ENCODE measurements at regions not wholly inside any gene's neighbourhood (a gene's known extent, or its start where the extent isn't known, plus 50 kb on each side); places are given as distances from the start of the nearest gene placed in this dataset.

DNA sequence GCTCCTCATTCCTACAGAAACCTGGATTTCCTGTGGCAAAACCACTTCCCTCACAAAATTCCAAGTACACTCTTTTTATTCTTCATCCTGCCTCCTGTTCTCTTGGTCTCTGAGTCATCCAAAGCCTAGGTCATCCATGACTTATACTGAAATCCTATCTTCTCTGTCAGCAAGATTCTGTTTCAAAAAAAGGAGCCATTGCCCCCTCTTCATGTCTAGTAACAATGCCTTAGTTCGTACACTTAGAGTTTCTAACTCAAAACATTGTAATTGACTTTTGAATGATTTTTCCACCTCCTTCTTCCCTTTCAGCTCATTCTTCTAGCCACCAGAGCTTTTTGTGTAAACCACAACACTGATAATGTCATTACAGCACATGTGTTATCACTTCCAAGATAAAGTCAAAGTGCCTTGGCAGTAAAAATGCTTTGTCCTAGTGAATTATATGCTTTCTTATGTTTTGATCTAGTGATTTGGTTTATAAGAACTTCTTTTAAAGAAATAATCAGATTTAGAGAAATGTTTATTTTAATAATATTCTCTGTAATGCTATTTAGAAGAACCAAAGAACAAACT, 256.5 kb upstream of the NECTIN3 start:
- Histone ChIP-seq H3K27ac (ENCODE audit: low read depth, low read length) (no peak overlapping the region), H3K27me3 (ENCODE audit: control insufficient read depth, insufficient read depth, low read length) (no peaks in the 10 kb centered on the region), H3K9ac (ENCODE audit: low read length) (no peak overlapping the region), H3K9me3 (ENCODE audit: control insufficient read depth, insufficient read depth, low read depth, low read length) (no peaks in the 10 kb centered on the region), H3K4me1 (ENCODE audit: control insufficient read depth, insufficient read depth, low read length) (no peaks in the 10 kb centered on the region; the same call in 1 of the 2 replicates), H3K4me3 (ENCODE audit: low read depth, low read length) (no peak overlapping the region), H3K36me3 (ENCODE audit: control insufficient read depth, insufficient read depth, low read length) (no peaks in the 10 kb centered on the region)

DNA sequence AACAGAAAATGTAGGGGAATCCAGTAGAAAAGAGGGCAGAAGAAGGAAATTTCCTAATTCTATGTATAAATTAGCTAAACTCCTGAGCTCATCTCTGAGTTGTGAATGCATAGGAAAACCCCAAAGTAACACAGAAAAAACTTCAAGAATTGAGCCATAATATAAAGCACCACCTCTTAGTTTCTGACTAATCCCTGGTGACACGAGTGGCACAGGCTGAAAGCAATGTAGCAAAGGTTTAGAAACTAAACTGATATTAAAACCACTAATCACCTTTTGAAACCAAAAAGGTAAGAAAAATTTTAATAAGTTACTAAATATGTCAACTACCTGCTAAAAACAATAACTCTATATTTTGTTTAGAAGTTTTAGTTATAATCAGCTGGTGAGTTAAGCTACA, 255.6 kb upstream of the NECTIN3 start:
- H3K27ac ChIP-seq (ENCODE audit: low read depth, low read length) = no peak overlapping the region
- H3K9ac ChIP-seq (ENCODE audit: low read length) = no peak overlapping the region

DNA sequence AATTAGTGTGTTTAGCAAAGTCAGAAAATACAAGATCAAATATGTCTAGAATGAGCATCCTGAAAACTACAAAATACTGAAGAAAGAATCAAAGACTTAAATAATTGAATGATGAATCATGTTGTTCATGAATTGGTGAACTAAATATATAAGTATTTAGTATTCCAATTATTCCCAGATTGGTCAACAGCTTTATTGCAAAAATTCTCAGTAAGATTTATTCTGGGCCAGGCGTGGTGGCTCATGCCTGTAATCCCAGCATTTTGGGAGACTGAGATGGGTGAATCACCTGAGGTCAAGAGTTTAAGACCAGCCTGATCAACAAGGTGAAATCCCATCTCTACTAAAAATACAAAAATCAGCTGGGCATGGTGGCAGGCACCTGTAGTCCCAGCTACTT, 250.0 kb upstream of the NECTIN3 start:
- H3K27ac ChIP-seq (ENCODE audit: low read depth, low read length) = no peak overlapping the region
- H3K9me3 ChIP-seq (ENCODE audit: control insufficient read depth, insufficient read depth, low read depth, low read length) = no peaks in the 10 kb centered on the region
- no peak overlapping the region for H3K9ac ChIP-seq (ENCODE audit: low read length)
- H3K4me1 ChIP-seq (ENCODE audit: control insufficient read depth, insufficient read depth, low read length) = no peaks in the 10 kb centered on the region
- no peaks in the 10 kb centered on the region for H3K36me3 ChIP-seq (ENCODE audit: control insufficient read depth, insufficient read depth, low read length)
- H3K4me3 ChIP-seq (ENCODE audit: low read depth, low read length) = no peak overlapping the region
- no peaks in the 10 kb centered on the region for H3K27me3 ChIP-seq (ENCODE audit: control insufficient read depth, insufficient read depth, low read length)

More for the DNA sequence above, 255.6 kb upstream of the NECTIN3 start:
- Histone ChIP-seq H3K4me3 (ENCODE audit: low read depth, low read length) (no peak overlapping the region), H3K36me3 (ENCODE audit: control insufficient read depth, insufficient read depth, low read length) (no peaks in the 10 kb centered on the region), H3K27me3 (ENCODE audit: control insufficient read depth, insufficient read depth, low read length) (no peaks in the 10 kb centered on the region), H3K9me3 (ENCODE audit: control insufficient read depth, insufficient read depth, low read depth, low read length) (no peaks in the 10 kb centered on the region), H3K4me1 (ENCODE audit: control insufficient read depth, insufficient read depth, low read length) (no peaks in the 10 kb centered on the region; the same call in 1 of the 2 replicates)

DNA sequence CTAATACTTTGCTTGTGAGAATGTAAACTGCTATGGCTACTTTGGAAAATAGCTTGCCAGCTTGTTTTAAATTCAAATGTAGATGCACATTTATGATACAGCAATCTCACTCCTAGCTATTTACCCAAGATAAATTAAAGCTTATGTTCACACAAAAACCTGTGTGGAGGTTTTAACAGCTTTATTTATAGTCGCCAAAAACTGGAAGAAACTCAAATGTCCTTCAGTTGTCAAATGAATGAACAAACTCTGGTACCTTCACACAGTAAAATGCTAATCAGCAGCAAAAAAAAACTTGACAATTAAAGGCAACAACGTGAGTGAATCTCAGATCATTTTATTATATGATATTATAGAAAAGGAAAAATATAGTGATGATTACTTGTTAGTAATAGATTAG, 248.6 kb upstream of the NECTIN3 start:
- Histone ChIP-seq H3K4me3 (ENCODE audit: low read depth, low read length) (no peak overlapping the region), H3K9me3 (ENCODE audit: control insufficient read depth, insufficient read depth, low read depth, low read length) (no peaks in the 10 kb centered on the region), H3K36me3 (ENCODE audit: control insufficient read depth, insufficient read depth, low read length) (no peaks in the 10 kb centered on the region), H3K27ac (ENCODE audit: low read depth, low read length) (no peak overlapping the region), H3K27me3 (ENCODE audit: control insufficient read depth, insufficient read depth, low read length) (no peaks in the 10 kb centered on the region), H3K4me1 (ENCODE audit: control insufficient read depth, insufficient read depth, low read length) (no peaks in the 10 kb centered on the region), H3K9ac (ENCODE audit: low read length) (no peak overlapping the region)

DNA sequence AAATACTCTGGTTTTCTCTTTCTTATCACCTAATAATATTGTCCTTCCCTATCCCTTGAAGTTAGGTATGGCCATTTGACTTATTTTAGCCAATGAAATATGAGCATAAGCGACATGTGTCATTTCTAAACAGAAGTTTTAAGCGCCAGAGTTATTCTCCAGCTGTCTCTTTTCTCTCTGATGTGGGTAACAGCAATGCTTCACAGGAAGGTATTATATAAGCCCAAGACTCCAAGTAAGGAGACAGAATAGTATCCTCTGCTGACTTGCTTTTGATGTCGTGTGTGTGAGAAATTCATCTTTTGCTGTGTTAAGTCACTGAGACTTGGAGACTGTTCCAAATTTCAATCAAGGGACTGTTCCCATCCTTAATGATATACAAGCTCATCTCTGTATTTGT, 224.6 kb upstream of the NECTIN3 start:
- no peaks in the 10 kb centered on the region for H3K27me3 ChIP-seq (ENCODE audit: control insufficient read depth, insufficient read depth, low read length)
- H3K36me3 ChIP-seq (ENCODE audit: control insufficient read depth, insufficient read depth, low read length) = no peaks in the 10 kb centered on the region
- H3K4me1 ChIP-seq (ENCODE audit: control insufficient read depth, insufficient read depth, low read length) = no peaks in the 10 kb centered on the region
- no peak overlapping the region for H3K27ac ChIP-seq (ENCODE audit: low read depth, low read length)
- H3K4me3 ChIP-seq (ENCODE audit: low read depth, low read length) = no peak overlapping the region
- no peak overlapping the region for H3K9ac ChIP-seq (ENCODE audit: low read length)
- H3K9me3 ChIP-seq (ENCODE audit: control insufficient read depth, insufficient read depth, low read depth, low read length) = no peaks in the 10 kb centered on the region

DNA sequence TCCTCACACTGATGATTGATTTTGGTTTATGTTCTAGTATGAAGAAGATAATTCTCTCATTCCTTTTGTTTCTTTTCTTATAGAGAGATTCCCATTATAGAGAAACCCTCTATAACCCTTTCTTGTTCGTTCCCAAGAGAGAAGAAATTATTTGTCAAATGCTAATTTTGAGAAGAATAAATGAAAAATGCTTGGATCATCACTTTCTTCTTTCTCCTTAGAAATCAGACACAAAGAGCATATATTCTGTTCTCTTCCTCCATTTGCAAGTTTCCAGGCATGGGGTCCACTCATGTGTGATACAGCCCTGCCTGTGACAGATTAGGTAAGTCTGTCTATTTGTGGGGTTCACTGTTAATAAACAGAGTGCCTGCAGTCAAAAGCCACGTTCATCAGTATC, 222.6 kb upstream of the NECTIN3 start:
- H3K9me3 ChIP-seq (ENCODE audit: control insufficient read depth, insufficient read depth, low read depth, low read length) = no peaks in the 10 kb centered on the region
- H3K4me3 ChIP-seq (ENCODE audit: low read depth, low read length) = no peak overlapping the region
- H3K4me1 ChIP-seq (ENCODE audit: control insufficient read depth, insufficient read depth, low read length) = no peaks in the 10 kb centered on the region
- no peak overlapping the region for H3K9ac ChIP-seq (ENCODE audit: low read length)
- H3K27ac ChIP-seq (ENCODE audit: low read depth, low read length) = no peak overlapping the region
- no peaks in the 10 kb centered on the region for H3K36me3 ChIP-seq (ENCODE audit: control insufficient read depth, insufficient read depth, low read length)
- no peaks in the 10 kb centered on the region for H3K27me3 ChIP-seq (ENCODE audit: control insufficient read depth, insufficient read depth, low read length)

DNA sequence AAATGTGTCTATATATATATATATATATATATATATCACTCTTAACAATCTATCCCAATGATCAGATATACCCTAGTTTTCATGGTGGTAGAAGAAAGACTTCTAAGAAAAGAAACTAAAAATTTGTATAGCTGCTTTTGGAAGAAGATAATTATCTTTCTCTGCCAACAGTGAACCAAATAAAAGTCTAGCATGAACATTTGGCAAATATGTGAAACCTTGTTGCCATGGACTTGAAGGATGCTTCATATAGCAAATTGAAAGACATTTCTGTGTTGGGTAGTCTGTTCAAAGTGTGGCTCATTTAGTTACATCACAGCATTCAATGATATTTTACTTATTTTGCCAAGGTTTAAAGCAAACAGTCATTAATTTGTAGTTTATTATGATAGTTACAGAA, 219.9 kb upstream of the NECTIN3 start:
- no peaks in the 10 kb centered on the region for H3K4me1 ChIP-seq (ENCODE audit: control insufficient read depth, insufficient read depth, low read length)
- no peaks in the 10 kb centered on the region for H3K36me3 ChIP-seq (ENCODE audit: control insufficient read depth, insufficient read depth, low read length)
- no peak overlapping the region for H3K9ac ChIP-seq (ENCODE audit: low read length)

DNA sequence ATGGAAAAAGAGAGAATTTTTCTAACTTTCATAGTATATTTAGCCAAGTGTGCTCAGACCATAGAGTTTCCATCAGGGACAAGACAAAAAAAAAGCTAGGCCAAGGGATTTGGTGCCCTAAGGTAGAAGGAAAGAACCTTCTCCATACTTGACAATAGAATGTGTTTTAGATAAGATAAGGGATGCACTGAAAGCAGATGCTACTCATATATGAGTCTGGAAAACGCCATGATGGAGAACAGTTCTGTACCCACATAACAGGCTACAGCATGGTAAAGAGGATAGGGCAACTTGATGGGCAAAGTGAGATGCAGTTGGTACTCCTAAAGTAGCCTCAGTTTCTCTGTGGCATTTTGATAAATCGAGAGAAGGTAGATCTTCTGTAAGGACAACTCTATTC, 216.4 kb upstream of the NECTIN3 start:
- Histone ChIP-seq H3K36me3 (ENCODE audit: control insufficient read depth, insufficient read depth, low read length) (no peaks in the 10 kb centered on the region), H3K9ac (ENCODE audit: low read length) (no peak overlapping the region), H3K4me1 (ENCODE audit: control insufficient read depth, insufficient read depth, low read length) (no peaks in the 10 kb centered on the region)

More for the DNA sequence above, 219.9 kb upstream of the NECTIN3 start:
- no peaks in the 10 kb centered on the region for H3K9me3 ChIP-seq (ENCODE audit: control insufficient read depth, insufficient read depth, low read depth, low read length)
- H3K27ac ChIP-seq (ENCODE audit: low read depth, low read length) = no peak overlapping the region
- H3K27me3 ChIP-seq (ENCODE audit: control insufficient read depth, insufficient read depth, low read length) = no peaks in the 10 kb centered on the region
- no peak overlapping the region for H3K4me3 ChIP-seq (ENCODE audit: low read depth, low read length)

DNA sequence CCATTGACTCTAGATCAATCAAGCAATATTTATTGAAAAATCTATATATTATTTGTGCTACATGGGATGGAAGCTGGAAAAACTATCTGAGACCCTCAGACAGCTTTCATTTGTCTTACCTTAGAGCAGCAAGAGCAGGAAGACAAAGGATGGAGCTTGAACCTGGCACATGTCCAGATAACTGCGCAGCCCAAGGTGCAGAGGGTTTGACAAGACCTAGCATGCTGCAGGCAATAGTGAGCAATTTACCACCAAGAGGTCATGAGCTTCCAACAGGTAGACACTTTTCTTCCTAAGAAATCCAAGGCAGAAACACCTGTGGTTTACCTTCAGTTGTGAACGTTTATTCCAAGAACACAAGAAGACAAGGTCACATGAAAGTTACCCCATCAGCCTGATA, 214.7 kb upstream of the NECTIN3 start:
- Histone ChIP-seq H3K9ac (ENCODE audit: low read length) (no peak overlapping the region), H3K36me3 (ENCODE audit: control insufficient read depth, insufficient read depth, low read length) (no peaks in the 10 kb centered on the region), H3K9me3 (ENCODE audit: control insufficient read depth, insufficient read depth, low read depth, low read length) (no peaks in the 10 kb centered on the region), H3K27me3 (ENCODE audit: control insufficient read depth, insufficient read depth, low read length) (no peaks in the 10 kb centered on the region), H3K4me1 (ENCODE audit: control insufficient read depth, insufficient read depth, low read length) (no peaks in the 10 kb centered on the region), H3K4me3 (ENCODE audit: low read depth, low read length) (no peak overlapping the region), H3K27ac (ENCODE audit: low read depth, low read length) (no peak overlapping the region)

More for the DNA sequence above, 216.4 kb upstream of the NECTIN3 start:
- no peaks in the 10 kb centered on the region for H3K9me3 ChIP-seq (ENCODE audit: control insufficient read depth, insufficient read depth, low read depth, low read length)
- H3K27ac ChIP-seq (ENCODE audit: low read depth, low read length) = no peak overlapping the region
- H3K4me3 ChIP-seq (ENCODE audit: low read depth, low read length) = no peak overlapping the region
- H3K27me3 ChIP-seq (ENCODE audit: control insufficient read depth, insufficient read depth, low read length) = no peaks in the 10 kb centered on the region

DNA sequence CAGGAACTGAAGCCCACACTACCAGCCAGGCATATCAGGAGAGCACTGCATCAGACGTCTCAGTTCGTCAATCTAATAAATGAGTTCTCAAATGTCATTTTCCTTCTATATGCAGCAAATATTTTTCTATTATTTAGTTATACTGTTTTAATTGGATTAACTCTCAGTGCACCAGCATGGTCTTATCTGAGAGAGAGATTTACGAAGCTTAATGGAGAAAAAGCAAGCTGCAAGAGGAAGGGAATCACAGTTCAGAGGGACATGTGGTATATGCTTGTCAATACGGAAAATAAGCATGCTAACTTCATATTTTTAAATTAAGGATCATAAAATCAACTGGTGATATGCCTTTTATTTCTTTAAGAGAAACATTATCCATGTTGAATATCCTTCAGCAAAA, 213.1 kb upstream of the NECTIN3 start:
- no peak overlapping the region for H3K4me3 ChIP-seq (ENCODE audit: low read depth, low read length)
- no peaks in the 10 kb centered on the region for H3K9me3 ChIP-seq (ENCODE audit: control insufficient read depth, insufficient read depth, low read depth, low read length)
- no peak overlapping the region for H3K27ac ChIP-seq (ENCODE audit: low read depth, low read length)
- no peaks in the 10 kb centered on the region for H3K4me1 ChIP-seq (ENCODE audit: control insufficient read depth, insufficient read depth, low read length)
- no peaks in the 10 kb centered on the region for H3K27me3 ChIP-seq (ENCODE audit: control insufficient read depth, insufficient read depth, low read length)
- H3K36me3 ChIP-seq (ENCODE audit: control insufficient read depth, insufficient read depth, low read length) = no peaks in the 10 kb centered on the region
- no peak overlapping the region for H3K9ac ChIP-seq (ENCODE audit: low read length)

DNA sequence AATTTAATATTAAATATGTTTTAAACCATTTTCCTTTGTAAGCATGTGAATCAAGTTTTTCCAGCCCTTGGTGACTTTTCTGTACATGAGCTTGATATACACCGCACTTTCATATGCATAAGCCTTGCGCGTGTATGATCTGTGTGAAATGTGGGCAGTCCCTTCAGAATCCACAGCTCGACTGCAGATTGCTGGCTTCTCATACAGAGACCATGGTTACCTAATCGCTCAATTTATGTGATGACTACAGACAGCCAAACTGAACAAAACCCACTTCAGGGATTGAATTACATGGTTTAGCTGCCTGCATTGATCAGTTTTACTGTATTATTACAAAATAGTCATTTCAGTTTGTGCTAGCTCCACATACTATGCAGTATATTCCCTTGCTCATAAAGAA, 212.3 kb upstream of the NECTIN3 start:
- H3K4me3 ChIP-seq (ENCODE audit: low read depth, low read length) = no peak overlapping the region
- no peaks in the 10 kb centered on the region for H3K27me3 ChIP-seq (ENCODE audit: control insufficient read depth, insufficient read depth, low read length)
- no peaks in the 10 kb centered on the region for H3K4me1 ChIP-seq (ENCODE audit: control insufficient read depth, insufficient read depth, low read length)
- H3K27ac ChIP-seq (ENCODE audit: low read depth, low read length) = no peak overlapping the region
- no peaks in the 10 kb centered on the region for H3K36me3 ChIP-seq (ENCODE audit: control insufficient read depth, insufficient read depth, low read length)
- H3K9me3 ChIP-seq (ENCODE audit: control insufficient read depth, insufficient read depth, low read depth, low read length) = no peaks in the 10 kb centered on the region
- no peak overlapping the region for H3K9ac ChIP-seq (ENCODE audit: low read length)

DNA sequence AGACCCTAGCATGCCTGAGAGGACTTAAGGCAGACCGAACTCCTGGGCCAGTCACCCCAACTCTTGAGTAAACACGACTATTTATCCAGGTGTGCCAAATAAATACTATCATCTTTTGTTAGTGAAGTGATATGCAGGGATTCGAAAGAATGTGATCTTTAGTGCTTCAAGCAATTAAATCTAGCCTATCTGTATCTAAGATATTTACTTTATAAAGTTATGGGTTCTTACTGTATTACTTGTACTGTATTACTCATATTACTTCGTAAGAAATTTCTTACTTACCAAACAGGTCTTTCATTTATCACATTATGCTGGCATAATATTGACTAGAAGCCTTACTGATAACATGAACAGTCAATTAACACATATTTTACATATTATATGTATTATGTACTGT, 211.6 kb upstream of the NECTIN3 start:
- H3K9ac ChIP-seq (ENCODE audit: low read length) = no peak overlapping the region
- no peak overlapping the region for H3K4me3 ChIP-seq (ENCODE audit: low read depth, low read length)
- H3K27me3 ChIP-seq (ENCODE audit: control insufficient read depth, insufficient read depth, low read length) = no peaks in the 10 kb centered on the region
- no peaks in the 10 kb centered on the region for H3K9me3 ChIP-seq (ENCODE audit: control insufficient read depth, insufficient read depth, low read depth, low read length)
- no peak overlapping the region for H3K27ac ChIP-seq (ENCODE audit: low read depth, low read length)
- H3K4me1 ChIP-seq (ENCODE audit: control insufficient read depth, insufficient read depth, low read length) = no peaks in the 10 kb centered on the region
- H3K36me3 ChIP-seq (ENCODE audit: control insufficient read depth, insufficient read depth, low read length) = no peaks in the 10 kb centered on the region

Data from HUES6 (cell line).